T47D (cell line): ENCODE measurements at regions not wholly inside any gene's neighbourhood (a gene's known extent, or its start where the extent isn't known, plus 50 kb on each side); places are given as distances from the start of the nearest gene placed in this dataset.
"Not testable (repeated sequence)": the region's sequence is repeated elsewhere in the genome, so short reads cannot be mapped to it uniquely, and the experiment has no call there.

Experiments
- DNase-seq, 2 experiments: peaks; one replicate each; pipeline versions ENCODE4 v3.0.0 to v3.0.0-alpha.2; 2011 to 2012; ENCODE audit warnings: low read depth in 1 of 2, low spot score in 1 of 2
- JUND ChIP-seq: IDR thresholded peaks from 2 replicates; pipeline ENCODE4 v1.6.1; 2012; ENCODE audit warnings: low read depth
- in situ Hi-C: cut with HindIII; loops from 2 replicates; pipeline ENCODE4 v1.10.0; 2016; ENCODE audit warnings: low sequenced_read_pairs, low pct_unique_long_range_greater_than_20kb

DNA sequence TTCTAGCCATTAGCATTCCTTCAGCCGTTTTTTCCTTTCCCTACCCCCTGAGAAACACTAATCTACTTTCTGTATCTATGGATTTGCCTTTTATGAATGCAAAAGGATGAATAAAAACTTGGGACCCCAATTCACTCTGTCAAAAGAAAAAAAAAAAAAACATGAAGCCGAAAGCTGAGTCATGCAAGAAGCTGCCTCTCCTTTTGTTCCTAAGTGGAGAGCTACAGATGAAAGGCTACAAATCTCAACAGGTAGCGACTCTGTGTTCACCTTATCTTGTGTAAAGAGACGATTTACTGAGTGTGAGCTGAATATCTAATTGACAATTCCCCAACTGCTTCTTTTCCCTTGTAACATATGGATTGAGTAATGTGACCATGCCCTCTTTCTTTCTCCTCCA is 1072.8 kb downstream of the UQCRFS1 start:
- no peak for TF ChIP-seq JUND
- in situ Hi-C loops = no loop called here
- no peak for DNase-seq

DNA sequence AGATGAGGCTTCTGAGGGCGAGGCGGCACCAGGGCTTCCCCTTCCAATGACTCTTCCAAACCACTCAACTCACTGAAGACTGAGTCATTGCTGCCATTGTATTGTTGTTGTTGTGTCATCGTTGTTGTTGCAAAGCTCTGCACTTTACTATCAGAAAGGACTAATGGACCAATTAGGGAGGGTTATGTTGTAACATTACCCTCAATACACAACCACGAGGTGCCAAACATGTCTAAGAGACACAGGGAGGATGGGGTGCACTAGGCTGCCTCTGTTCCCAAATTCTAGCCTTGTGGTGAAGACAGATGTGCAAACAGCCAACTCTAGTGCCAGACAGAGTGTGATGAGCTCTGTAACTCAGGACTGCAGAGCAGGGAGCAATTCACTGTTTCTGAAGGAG is 1075.2 kb downstream of the UQCRFS1 start:
- DNase-seq = no peak
- TF ChIP-seq JUND = no peak
- in situ Hi-C loops = no loop called here

GRCh38 chr19:28136796-28137195 is 1076.2 kb downstream of the UQCRFS1 start:
- no peak for TF ChIP-seq JUND
- in situ Hi-C loops = no loop called here
- DNase-seq = no peak

- no peak for TF ChIP-seq JUND
- in situ Hi-C loops = no loop called here
- no peak for DNase-seq
These were observed 1077.1 kb downstream of the UQCRFS1 start for GRCh38 chr19:28135825-28136224.

DNA sequence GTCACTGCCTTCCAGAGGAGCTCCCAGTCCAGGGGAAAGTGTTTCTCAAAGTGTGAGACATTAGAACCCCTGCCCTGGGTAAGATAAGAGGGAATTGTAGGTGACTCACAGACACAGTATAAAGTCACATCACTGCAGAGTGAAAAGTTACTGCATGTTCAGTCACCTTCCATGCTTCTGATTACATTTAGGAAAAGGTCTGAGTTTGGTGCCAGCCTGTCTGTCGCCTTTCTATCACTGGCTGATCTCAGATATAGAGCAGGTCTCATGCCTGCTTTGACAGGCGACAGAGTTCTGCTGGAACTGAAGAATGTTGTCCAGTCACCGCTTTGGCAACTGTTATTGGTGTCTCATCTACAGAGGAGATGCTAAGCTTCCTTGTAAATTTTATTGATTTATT is 1078.6 kb downstream of the UQCRFS1 start:
- TF ChIP-seq JUND = no peak
- no peak for DNase-seq
- in situ Hi-C loops = no loop called here

- in situ Hi-C loops, DNase-seq: not testable (repeated sequence)
These were observed 1082.1 kb downstream of the UQCRFS1 start for GRCh38 chr19:28130881-28131280.

GRCh38 chr19:28130066-28130511 is 1082.9 kb downstream of the UQCRFS1 start:
- TF ChIP-seq JUND = no peak
- in situ Hi-C loops = no loop called here
- no peak for DNase-seq

- DNase-seq = no peak
- in situ Hi-C loops = no loop called here
- TF ChIP-seq JUND = no peak
These were observed 1084.6 kb downstream of the UQCRFS1 start for GRCh38 chr19:28128341-28128740.

DNA sequence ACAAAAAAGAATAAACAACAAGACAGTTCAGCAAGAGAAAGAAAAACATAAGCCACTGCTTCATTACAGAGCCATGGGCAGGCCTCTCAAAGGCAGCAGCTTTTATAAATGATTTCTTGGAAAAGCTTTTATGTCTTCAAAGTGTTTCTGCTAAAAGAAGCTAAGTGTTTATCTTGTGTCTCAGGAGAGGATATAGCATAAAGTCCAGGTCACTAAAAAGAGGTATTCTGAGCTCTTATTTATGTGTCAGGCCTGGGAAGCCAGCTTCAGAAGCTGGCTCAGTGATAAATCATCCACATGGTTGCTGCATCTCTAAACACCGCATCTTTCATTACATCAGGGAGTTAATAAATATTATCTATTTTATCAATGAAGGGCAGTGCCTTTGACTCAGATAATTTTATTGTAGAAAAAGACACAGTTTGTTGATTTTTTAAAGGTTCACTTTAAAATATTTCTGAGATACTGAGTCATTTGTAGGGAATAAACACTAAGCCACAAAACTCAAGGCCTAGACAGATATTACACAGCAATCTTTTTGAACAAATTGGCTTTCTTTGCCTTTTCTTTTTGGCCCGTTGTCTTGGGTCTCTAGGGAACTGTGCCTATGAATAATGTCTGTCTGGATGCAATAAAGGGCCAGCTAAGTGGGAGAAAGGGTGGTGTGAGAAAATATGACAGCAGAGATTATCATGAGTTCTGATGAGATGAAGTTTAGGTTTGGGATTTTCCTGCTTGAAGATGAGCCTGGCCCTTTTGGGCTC is 1086.6 kb downstream of the UQCRFS1 start:
- DNase-seq = no peak
- in situ Hi-C loops = no loop called here
- TF ChIP-seq JUND = no peak

DNA sequence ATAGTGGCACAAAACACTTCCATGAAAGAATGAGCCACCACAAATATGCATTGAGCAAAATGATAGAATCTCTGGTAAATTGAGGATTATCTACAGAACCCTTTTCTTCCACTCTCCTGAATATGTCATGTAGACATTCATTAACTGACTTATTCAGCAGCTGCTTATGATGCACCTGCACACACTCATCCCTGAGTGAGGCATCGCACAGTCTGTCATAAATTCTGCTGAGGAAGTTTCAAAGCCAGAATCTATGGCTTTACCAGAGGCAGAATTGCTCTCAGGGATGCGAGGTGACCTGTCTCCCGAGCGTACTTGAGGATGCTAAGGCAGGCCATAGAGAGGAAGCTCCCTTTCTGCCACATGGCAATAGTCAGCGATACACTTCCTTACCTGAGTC is 1090.2 kb downstream of the UQCRFS1 start:
- DNase-seq = no peak
- in situ Hi-C loops = no loop called here

GRCh38 chr19:28118235-28118634 is 1094.7 kb downstream of the UQCRFS1 start:
- in situ Hi-C loops = no loop called here
- no peak for DNase-seq

More for the DNA sequence above, 1090.2 kb downstream of the UQCRFS1 start:
- TF ChIP-seq JUND = no peak

GRCh38 chr19:28117143-28117542 is 1095.8 kb downstream of the UQCRFS1 start:
- no peak for TF ChIP-seq JUND
- no peak for DNase-seq
- in situ Hi-C loops = no loop called here

More at GRCh38 chr19:28118235-28118634, 1094.7 kb downstream of the UQCRFS1 start:
- TF ChIP-seq JUND = no peak

DNA sequence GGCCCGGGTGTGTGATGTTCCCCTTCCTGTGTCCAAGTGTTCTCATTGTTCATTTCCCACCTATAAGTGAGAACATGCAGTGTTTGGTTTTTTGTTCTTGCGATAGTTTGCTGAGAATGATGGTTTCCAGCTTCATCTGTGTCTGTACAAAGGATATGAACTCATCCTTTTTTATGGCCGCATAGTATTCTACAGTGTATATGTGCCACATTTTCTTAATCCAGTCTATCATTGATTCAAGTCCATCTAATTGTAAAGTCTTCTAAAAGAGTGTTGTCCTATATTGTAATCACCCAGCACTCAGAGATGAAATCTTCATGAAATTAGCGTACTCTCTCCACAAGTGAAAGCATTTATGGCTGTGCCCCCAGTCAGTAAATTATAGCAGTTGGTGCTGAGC is 1096.6 kb downstream of the UQCRFS1 start:
- in situ Hi-C loops, DNase-seq: not testable (repeated sequence)

DNA sequence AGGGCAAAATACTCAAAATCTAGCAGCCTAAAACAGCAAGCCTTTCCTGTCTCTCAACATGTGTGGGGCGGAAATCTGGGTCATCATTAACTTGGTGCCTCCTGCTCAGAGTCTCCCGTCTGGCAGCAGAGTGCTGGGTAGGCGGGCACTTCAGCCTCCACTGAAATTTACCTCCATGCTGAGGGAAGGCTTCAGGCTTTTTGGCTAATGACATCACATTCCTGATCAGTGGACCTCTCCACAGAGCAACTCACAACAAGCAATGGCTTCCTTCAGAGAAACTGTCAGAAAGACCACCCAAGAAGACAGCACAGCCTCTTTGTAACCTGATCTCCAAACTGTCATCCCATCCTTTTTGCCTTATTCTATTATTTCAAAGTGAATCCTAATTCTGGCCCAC is 1109.0 kb downstream of the UQCRFS1 start:
- in situ Hi-C loops = no loop called here
- no peak for DNase-seq
- TF ChIP-seq JUND = no peak

DNA sequence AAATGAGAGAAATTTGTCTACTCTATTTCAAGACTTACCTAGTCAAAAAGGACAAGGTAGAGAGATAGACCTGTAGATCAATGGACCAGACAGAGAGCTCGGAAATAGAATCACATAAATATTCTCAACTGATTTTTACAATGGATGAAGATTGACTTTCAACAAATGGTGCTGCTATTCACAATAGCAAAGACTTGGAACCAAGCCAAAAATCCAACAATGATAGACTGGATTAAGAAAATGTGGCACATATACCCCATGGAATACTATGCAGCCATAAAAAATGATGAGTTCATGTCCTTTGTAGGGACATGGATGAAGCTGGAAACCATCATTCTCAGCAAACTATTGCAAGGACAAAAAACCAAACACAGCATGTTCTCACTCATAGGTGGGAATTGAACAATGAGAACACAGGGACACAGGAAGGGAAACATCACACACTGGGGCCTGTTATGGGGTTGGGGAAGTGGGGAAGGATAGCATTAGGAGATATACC is 1128.2 kb downstream of the UQCRFS1 start:
- DNase-seq, in situ Hi-C loops: not testable (repeated sequence)
